ENCODE measurements at regions not wholly inside any gene's neighbourhood (a gene's known extent, or its start where the extent isn't known, plus 50 kb on each side); places are given as distances from the start of the nearest gene placed in this dataset.

- DNase-seq (ENCODE audit: insufficient read length, low spot score) = no peak
- no peak for FAIRE-seq
Measured at GRCh38 chr16:76885776-76886537, 305.0 kb upstream of the MON1B start.

GRCh38 chr16:76897816-76898215, 293.2 kb upstream of the MON1B start:
- DNase-seq (ENCODE audit: insufficient read length, low spot score) (no peak), FAIRE-seq (no peak)

GRCh38 chr16:76899767-76900166, 291.2 kb upstream of the MON1B start:
- DNase-seq (ENCODE audit: insufficient read length, low spot score) (no peak), FAIRE-seq (no peak)

GRCh38 chr16:76900285-76901263, 290.4 kb upstream of the MON1B start:
- FAIRE-seq = no peak
- DNase-seq (ENCODE audit: insufficient read length, low spot score) = no peak

- DNase-seq (ENCODE audit: insufficient read length, low spot score) (no peak), FAIRE-seq (no peak)
Measured at GRCh38 chr16:76906552-76906951, 284.4 kb upstream of the MON1B start.

GRCh38 chr16:76910931-76911330, 280.1 kb upstream of the MON1B start:
- no peak for DNase-seq (ENCODE audit: insufficient read length, low spot score)
- FAIRE-seq = no peak

GRCh38 chr16:76913046-76913445, 277.9 kb upstream of the MON1B start:
- DNase-seq (ENCODE audit: insufficient read length, low spot score) (no peak), FAIRE-seq (no peak)

- FAIRE-seq = no peak
- DNase-seq (ENCODE audit: insufficient read length, low spot score) = no peak
Measured at GRCh38 chr16:76926042-76926441, 264.9 kb upstream of the MON1B start.

- FAIRE-seq = no peak
- DNase-seq (ENCODE audit: insufficient read length, low spot score) = no peak
Measured at GRCh38 chr16:76926595-76926994, 264.4 kb upstream of the MON1B start.

- DNase-seq (ENCODE audit: insufficient read length, low spot score) = no peak
- no peak for FAIRE-seq
Measured at GRCh38 chr16:76931186-76931585, 259.8 kb upstream of the MON1B start.

GRCh38 chr16:76932541-76933211, 258.3 kb upstream of the MON1B start:
- FAIRE-seq = no peak
- DNase-seq (ENCODE audit: insufficient read length, low spot score) = no peak

GRCh38 chr16:76940251-76940650, 250.7 kb upstream of the MON1B start:
- FAIRE-seq = no peak

GRCh38 chr16:76941113-76941512, 249.9 kb upstream of the MON1B start:
- FAIRE-seq (no peak), DNase-seq (ENCODE audit: insufficient read length, low spot score) (no peak)

More at GRCh38 chr16:76940251-76940650, 250.7 kb upstream of the MON1B start:
- DNase-seq (ENCODE audit: insufficient read length, low spot score) = no peak

- no peak for DNase-seq (ENCODE audit: insufficient read length, low spot score)
- FAIRE-seq = no peak
Measured at GRCh38 chr16:76942089-76942488, 248.9 kb upstream of the MON1B start.

GRCh38 chr16:76943921-76944320, 247.1 kb upstream of the MON1B start:
- DNase-seq (ENCODE audit: insufficient read length, low spot score) (no peak), FAIRE-seq (no peak)

GRCh38 chr16:76946879-76947278, 244.1 kb upstream of the MON1B start:
- FAIRE-seq (no peak), DNase-seq (ENCODE audit: insufficient read length, low spot score) (no peak)

- FAIRE-seq = no peak
- DNase-seq (ENCODE audit: insufficient read length, low spot score) = no peak
Measured at GRCh38 chr16:76947749-76948148, 243.2 kb upstream of the MON1B start.

GRCh38 chr16:76955629-76956028, 235.4 kb upstream of the MON1B start:
- no peak for FAIRE-seq
- DNase-seq (ENCODE audit: insufficient read length, low spot score) = no peak

- no peak for FAIRE-seq
- DNase-seq (ENCODE audit: insufficient read length, low spot score) = no peak
Measured at GRCh38 chr16:76956394-76956793, 234.6 kb upstream of the MON1B start.

- no peak for DNase-seq (ENCODE audit: insufficient read length, low spot score)
- no peak for FAIRE-seq
Measured at GRCh38 chr16:76956841-76957240, 234.1 kb upstream of the MON1B start.

- no peak for DNase-seq (ENCODE audit: insufficient read length, low spot score)
- no peak for FAIRE-seq
Measured at GRCh38 chr16:76959166-76959565, 231.8 kb upstream of the MON1B start.

Data from GM19239 (cell line).